HS-27A (cell line): ENCODE measurements at regions not wholly inside any gene's neighbourhood (a gene's known extent, or its start where the extent isn't known, plus 50 kb on each side); places are given as distances from the start of the nearest gene placed in this dataset.
"Not testable (repeated sequence)": the region's sequence is repeated elsewhere in the genome, so short reads cannot be mapped to it uniquely, and the experiment has no call there.

Experiments used
- DNase-seq: peaks from one replicate; pipeline ENCODE4 v3.0.0-alpha.2; 2012; ENCODE audit warnings: low read depth, missing footprints

DNA sequence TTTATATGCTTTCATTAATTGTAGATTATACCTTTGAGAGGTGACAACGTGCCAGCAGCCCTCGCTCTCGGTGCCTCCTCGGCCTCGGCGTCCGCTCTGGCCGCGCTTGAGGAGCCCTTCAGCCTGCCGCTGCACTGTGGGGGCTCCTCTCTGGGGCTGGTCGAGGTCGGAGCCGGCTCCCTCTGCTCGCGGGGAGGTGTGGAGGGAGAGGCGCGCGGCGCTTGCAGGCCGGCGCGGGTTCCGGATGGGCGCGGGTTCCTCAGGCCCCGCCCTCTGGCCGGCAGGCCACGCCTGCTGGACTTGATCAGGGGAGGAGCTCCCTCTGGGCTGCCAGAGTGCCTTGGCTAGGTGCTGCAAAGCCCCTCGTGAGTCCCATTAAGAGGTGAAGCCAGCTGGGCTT is 321.1 kb upstream of the PCDH18 start:
- DNase-seq: no peak

DNA sequence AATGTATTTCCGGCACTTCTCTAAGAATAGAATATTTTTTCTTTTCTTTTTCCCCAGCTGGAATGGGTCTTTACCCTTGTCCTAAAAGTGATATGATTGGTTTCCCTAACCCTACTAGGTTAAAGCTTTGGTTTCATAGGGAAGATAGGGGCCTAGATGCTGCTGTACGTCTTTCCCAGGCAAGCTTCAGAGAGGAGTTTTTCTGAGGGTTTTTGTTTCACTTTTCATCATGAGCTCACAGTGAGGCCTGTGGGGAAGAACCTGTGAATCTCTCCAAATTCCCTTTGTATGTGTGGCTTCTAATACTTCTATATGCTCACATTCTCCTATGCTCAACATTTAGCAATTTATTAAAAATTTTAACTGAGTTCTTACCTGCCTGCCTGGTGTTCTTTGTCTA is 320.0 kb upstream of the PCDH18 start:
- DNase-seq: no peak

DNA sequence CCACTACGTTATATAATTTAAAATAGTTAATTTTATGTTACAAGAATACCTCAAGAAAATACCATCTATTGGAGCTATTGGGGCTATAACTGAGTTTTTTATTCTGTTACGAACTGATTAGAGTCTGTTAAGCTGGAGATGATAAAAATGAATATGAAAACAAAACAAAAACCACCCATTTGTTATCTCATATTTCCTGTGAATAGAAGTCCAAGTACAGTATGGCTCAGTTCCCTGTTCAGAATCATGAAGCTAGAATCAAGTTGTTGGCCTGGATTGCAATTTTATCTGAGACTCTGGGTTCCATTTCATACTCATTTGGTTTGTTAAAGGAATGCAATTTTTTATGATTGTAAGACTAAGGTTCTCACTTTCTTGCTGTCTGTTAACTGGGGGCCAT is 319.1 kb upstream of the PCDH18 start:
- no peak for DNase-seq

DNA sequence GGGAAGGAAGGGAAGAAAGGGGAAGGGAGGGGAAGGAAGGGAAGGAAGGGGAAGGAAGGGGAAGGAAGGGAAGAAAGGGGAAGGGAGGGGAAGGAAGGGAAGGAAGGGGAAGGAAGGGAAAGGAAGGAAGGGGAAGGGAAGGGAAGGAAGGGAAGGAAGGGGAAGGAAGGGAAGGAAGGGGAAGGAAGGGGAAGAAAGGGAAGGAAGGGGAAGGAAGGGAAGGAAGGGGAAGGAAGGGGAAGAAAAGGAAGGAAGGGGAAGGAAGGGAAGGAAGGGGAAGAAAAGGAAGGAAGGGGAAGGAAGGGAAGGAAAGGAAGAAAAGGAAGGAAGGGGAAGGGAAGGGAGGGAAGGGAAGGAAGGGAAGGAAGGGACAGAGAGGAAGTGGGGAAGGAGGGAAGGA is 295.7 kb upstream of the PCDH18 start:
- DNase-seq: not testable (repeated sequence)

DNA sequence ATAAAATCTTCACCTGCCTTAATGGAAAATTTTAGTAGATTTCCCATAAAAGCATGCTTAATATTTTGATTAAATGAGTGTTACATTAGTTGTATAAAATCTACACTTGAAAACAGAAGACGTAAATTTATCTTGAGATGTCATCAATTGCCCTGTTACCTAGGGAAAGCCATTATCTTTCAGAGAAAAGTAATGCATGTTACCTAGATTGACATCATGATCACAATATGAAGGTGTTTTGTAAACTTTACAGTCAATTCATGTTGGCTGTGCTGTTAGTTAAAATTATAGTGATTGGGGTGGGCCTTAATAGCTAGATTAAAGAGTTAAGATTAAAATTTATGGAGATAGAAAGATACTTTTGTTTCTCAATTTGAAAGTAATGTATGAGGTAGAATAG is 293.2 kb upstream of the PCDH18 start:
- no peak for DNase-seq

DNA sequence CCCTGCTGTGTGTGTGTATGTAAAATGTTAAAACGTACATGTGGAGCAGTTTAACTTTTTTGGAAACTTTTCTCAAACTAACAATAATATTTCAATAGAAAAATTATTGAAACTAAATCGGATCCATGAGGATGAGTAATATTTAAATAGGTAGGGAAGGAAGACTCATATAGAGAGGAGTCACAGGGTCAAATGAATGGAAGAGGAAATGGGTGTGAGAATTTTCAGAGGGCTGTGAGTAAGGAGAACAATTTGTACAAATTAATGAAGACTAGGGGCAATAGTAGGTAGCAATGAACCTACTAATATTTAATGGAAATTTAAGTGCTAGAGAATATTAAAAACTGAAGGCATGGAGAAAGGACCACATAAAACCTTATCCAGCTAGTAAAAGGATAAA is 290.7 kb upstream of the PCDH18 start:
- no peak for DNase-seq

DNA sequence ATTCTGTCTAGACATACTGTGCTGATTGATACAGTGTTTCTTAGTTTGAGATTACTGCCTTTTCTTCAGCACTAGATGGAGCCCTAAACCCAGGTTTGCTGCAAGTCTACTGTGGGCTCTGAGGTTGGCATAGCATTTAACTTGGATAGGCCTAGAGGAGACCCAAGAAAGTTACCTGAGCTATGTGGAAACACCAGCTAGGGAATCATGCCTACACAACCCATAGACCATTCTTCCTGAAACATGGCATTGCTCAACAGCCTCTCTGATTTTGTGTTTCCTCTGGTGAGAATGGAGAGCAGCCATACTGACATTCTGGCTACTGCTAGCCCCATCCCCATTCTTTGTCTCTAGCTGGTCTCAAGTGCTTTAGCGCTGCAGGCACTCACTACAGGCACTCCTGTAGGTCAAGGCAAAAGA is 287.7 kb upstream of the PCDH18 start:
- peak; percentile 31 for DNase-seq

DNA sequence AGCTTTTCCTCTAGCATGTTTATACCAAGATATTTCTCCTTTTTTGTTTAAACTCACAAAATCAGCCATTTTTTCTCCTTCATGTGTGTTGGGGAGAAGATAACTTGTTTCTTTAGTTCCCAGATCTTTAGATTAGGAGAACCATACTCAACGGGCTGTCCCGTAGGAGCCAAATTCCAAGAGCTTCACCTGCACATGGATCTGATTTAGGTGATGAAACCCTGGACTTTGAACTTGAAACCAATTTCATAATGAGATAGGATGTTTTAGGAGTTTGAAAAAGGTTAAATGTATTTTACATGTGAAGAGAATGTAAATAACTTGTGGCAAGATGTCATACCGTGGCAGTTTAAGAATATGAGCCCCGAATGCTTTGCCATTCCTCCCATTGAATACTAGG is 280.0 kb upstream of the PCDH18 start:
- DNase-seq: no peak

DNA sequence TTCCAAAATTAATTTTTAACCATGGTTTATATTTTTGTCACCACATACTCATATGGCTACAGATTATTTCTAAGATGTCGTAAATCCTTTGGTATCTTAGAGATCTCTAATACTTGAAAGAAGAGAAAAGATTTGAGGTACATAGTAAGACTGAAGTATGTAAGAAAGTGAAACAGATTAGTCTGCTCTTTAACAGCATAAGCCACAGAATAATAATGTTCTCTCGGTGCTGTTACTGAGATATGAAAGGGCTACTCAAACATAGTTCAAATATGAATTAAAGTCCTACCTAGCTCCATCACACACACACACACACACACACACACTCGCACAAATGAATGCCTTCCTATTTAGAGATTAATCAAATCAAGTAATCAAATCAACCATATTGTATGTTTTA is 274.1 kb upstream of the PCDH18 start:
- DNase-seq: no peak

DNA sequence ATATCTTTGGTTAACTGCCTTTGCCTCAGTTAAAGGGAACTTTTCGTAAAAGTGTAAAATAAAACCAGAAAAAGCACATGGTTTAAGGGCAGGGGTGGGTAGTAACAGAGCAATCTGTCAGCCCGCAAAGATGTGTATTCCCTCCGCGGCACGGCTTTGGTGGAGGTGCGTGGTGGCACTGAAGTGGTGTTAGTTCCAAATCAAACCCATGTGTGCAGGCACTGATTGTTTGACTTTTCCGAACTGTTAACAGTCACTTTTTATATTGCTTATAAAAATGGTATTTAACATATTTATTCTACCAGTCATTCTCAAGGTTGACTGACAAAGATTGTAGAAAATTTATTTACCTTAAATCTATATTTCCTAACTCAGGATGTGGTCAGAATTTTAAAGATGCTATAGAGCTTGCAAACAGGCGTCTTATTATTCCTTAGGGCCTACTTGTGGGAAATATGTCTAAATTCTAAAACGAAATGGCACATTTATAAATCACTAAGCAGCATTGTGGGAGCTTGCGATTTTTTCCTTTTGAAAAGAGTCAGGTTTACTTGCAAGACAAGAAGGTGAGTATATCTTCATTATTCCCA is 272.7 kb upstream of the PCDH18 start:
- DNase-seq: no peak

DNA sequence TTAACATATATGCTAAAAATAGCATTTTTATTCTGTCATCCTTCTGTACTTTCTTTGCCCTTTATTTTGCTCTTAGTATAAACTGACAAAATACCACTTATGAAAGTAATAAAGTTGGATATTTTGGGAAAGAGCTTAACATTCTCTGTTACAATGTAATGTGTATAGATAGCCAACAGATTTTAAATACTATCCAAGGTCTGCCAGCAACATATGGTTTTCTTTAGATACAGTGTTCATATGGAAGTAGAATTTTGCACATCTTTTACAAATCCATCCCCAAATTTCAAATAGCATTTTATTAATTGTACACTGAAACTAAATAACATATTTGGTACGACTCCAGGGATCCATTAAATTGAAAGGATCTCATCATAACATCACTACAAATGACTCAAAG is 268.6 kb upstream of the PCDH18 start:
- DNase-seq: no peak

DNA sequence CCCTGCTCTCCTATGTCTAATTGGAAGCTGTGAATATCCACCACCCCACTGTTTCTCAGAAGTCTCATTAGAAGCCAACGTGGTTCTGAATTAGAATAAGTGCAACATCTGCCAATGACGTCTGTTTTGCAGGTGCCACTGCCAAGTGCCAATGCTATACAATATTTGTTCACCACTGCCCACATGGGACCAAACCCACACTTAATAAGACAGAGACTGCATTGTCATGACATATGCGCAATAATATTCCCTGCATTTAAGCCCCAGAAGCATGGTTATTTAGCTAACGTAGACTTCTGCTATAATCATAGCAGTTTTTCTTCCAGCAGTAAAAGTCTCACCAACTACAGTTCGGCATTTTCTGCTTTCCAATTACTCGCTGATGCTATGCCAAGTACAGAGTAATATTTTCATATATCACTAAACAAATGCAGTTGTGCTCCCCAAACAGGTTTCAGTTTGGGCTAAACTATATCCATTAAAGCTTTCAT is 262.5 kb upstream of the PCDH18 start:
- DNase-seq: no peak

DNA sequence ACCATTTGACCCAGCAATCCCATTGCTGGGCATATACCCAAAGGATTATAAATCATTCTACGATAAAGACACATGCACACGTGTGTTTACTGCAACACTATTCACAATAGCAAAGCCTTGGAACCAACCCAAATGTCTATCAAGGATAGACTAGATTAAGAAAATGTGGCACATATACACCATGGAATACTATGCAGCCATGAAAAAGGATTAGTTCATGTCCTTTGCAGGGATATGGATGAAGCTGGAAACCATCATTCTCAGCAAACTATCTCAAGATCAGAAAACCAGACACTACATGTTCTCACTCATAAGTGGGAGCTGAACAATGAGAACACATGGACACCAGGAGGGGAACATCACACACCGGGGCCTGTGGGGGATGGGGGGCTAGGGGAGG is 257.0 kb upstream of the PCDH18 start:
- not testable (repeated sequence) for DNase-seq

DNA sequence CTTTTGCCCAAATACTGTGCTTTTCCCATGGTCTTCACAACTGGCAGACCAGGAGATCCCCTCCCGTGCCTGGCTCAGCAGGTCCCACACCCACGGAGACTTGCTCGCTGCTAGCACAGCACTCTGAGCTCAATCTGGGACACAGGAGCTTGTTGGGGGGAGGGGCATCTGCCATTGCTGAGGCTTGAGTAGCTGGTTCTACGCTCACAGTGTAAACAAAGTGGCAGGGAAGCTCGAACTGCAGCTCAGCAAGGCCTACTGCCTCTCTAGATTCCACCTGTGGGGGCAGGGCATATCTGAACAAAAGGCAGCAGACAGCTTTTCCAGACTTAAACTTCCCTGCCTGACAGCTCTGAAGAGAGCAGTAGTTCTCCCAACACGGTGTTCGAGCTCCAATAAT is 251.6 kb upstream of the PCDH18 start:
- DNase-seq: not testable (repeated sequence)

DNA sequence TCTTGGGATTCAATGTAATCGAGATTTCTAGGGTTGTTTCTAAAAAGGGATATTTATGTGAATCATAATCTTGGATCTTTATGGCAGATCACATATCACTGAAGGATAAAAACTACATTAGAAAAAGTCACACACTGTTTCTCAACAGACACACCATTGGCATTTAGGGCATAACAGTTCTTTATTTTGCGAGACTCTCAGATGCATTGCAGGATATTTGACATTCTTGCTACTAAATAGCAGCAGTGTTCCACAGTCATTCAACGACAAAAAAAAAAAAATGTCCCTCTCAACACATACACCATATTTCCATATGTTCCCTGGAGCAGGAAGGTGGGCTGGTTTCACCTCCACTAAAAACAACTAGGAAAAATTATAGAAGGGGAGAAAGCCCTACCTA is 243.4 kb upstream of the PCDH18 start:
- no peak for DNase-seq

DNA sequence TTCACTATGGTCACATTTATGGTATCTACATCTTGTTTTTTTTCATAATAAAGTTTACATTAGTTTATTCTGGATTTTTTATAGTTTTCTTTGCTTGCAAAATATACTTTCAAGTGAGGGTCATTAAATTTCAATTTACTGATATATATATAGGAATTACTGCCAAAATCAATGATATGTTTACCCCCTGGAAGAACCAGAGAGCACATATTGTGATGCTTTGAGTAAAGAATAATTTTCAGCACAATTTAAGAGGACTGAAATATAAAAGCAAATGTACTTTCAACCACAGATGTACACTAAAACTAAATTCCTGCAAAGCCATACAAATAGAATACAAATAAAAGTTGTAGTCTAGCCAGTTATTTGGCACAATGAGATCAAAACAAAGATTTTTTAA is 242.2 kb upstream of the PCDH18 start:
- no peak for DNase-seq

DNA sequence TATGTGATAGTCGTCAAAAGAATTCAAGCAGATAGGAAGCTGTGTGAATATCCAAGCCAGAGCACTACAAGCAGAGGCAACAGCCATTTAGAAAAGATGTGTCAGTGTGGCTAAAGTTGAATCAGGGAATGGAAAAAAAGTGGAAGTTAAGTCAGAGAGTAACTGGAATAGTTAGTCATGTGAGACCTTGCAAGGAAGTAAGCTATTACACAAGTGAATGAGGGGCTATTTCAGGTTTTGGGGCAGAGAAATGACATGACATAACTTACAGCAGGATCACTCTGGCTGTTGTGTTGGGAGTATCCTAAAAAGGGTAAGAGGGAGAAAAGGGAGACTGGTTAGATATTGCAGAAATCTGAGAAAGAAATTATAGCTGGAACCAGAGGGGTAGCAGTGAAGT is 236.6 kb upstream of the PCDH18 start:
- DNase-seq: no peak

DNA sequence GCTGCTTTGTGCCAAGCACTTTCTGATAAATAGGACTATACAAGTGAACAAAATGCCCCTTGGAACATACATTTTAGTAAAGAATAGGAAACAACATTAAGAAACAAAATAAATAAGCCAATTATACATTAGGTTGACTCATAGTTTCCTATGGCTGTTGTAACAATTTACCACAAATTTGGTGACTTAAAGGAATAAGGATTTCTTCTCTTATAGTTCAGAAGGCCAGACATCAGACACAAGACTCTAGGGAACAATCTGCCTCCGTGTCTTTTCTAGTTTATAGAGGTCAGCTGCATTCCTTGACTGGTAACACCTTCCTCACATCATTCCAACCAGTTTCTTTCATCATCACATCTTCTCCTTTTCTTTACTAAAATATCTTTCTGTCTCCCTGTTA is 235.9 kb upstream of the PCDH18 start:
- DNase-seq: no peak

DNA sequence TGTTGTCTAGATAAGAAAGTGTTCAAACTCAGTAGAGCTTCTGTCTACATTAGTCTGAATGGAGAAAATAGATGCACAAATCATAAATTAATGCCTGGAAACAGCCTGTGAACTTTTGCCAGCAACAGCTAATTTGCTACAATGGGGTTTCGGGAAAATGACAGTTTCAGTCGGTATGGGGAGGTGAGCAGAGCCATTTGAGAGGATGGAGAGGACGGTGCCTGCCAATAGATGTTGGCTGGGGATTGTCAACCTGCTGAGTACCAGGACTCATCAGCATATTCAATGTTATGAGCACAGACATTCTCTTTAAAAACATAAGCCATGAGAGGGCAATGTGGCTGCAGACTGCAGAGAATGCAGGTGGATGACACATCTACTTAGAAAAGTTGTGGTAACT is 230.3 kb upstream of the PCDH18 start:
- DNase-seq: no peak

DNA sequence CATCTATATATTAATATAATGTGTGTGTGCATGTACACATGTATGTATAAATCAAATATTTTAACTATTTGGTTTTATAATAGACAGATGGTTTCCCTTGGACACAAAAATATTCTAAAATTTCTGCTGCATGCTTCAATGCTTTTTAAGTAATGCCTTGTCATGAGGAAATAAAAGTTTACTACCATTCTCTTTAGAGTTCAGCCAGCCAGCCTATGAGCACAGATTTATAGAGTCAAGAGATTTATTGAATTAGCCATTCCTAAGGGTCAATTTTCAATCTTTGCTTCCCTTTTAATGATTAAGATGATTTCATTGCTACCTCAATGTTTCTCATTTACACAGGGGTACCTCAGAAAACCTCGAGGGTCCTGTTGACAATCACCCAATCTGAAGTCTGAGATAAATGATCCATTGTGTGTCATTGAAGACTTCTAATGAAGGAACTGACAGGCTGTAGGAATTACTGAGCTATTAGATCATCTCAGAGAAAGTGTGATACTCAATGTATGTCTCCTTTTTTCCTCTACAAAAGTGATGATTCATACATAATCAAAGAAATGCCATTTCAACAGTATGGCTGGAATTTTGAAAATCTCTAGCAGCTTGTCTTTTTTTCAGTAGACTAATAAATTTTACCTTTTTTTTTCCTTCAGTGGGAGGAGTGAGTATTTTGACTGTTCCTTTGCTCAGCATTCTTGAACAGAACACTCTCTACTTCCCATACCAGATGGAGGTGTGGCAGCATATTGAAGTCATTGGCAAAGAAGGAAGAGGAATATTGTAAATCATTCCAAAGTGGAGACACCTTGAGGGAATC is 222.6 kb upstream of the PCDH18 start:
- DNase-seq: peak; percentile 75

DNA sequence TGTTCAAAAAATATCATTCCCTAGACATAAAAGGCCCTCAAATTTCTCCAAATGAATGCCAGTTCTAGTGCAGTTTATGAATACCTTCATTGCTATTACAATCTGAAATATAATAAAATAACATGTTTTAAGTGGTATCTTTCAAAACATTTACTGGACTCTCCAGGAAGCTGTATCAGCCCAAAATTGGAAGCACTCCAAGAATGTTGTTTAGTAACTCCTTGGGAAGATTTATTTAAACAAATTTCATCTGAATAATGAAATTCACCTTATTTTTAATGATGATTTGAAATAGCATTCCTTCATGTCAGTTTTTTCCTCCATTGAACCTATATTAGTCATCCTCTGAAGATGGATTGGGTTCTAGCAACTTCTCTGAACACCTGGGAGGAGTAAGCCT is 217.2 kb upstream of the PCDH18 start:
- peak; percentile 17 for DNase-seq

DNA sequence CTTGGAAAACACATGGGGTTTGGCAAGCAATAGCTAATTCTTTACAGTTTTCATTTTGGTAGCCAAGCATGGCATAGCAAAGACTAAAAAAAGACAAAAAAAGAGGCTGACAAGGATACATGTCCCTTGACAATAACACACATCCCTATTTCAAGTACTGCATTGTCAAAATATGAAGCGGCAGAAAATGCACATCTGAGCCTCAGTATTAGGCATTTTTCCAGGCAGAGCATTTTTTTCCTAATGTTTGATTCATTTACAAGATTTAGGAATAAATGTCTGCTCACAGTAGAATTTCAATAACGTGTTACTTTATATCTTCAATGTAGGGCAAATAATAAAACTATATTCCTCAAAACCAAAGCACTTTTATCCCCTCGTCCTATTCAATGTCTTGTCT is 216.3 kb upstream of the PCDH18 start:
- no peak for DNase-seq

DNA sequence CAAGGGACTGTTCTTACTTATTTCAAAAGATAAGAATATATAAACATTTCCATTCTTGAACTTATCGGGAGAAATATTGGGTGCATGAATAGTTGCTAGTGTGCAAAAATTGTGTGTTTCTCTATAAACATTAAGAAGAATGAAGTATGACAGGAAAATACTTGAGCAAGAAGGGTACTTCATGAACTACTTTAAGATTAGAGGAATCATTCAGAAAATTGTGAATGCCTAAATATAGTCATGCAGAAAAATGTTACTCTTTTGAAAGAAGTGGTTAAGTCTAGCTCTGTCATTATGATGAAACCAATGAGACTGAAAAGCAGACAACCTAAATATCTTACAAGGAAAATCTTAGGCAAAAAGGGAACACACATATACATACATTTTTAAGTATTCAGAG is 207.8 kb upstream of the PCDH18 start:
- DNase-seq: no peak

DNA sequence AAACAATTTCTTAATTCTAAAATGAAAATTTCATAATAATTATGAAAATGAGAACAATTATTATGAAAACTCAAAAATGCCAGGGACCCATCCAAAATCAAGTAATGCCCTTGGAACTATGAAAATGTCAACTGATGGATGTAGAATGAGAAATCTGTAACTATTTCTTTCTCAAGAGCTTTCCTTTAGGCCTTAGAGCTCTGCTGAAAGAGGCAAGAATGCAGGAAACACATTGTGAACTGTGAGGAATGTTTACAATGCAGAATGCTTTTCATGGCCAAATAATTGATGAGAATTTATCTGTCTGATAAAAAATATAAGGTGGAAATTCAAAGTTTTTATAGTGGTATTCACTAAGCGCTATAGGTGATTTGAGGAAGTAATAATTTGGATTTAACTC is 207.1 kb upstream of the PCDH18 start:
- DNase-seq: no peak
